Vagina (tissue), 2 donors: ENCODE measurements at regions not wholly inside any gene's neighbourhood (a gene's known extent, or its start where the extent isn't known, plus 50 kb on each side); places are given as distances from the start of the nearest gene placed in this dataset.

ENCODE experiments used
- DNase-seq, 2 donors: peaks; one replicate each; pipeline ENCODE4 v3.0.0-alpha.2; 2017; ENCODE audit errors: extremely low spot score in 2 of 2
- H3K27ac ChIP-seq: fragments of 200-600 bp; sonication (generic); one replicate; pipeline ENCODE4 v1.5.1; 2019
- H3K27me3 ChIP-seq: fragments of 200-600 bp; sonication (generic); one replicate; pipeline ENCODE4 v1.5.1; 2019
- H3K36me3 ChIP-seq, 2 donors: fragments of 200-600 bp; sonication (generic); one replicate each; pipeline ENCODE4 v1.5.1; 2017 to 2019
- H3K4me1 ChIP-seq: fragments of 200-600 bp; sonication (generic); one replicate; pipeline ENCODE4 v1.5.1; 2019
- H3K4me3 ChIP-seq, 2 donors: fragments of 200-600 bp; sonication (generic); 1 replicate in 1 of 2; 2 replicates in 1 of 2; pipeline ENCODE4 v1.5.1; 2016 to 2019
- H3K9me3 ChIP-seq: fragments of 200-600 bp; sonication (generic); one replicate; pipeline ENCODE4 v1.5.1; 2019
- POLR2A ChIP-seq, 2 donors: fragments of 450-650 bp; IDR thresholded peaks; one replicate each; pipeline ENCODE4 v1.6.1; 2017; ENCODE audit warnings: antibody characterized with exemption in 2 of 2, mild to moderate bottlenecking in 2 of 2, moderate library complexity in 2 of 2
- POLR2AphosphoS5 ChIP-seq, 2 donors: sonication (generic); formaldehyde crosslinking; IDR thresholded peaks; one replicate each; pipeline ENCODE4 v1.9.0; 2017; ENCODE audit warnings: antibody characterized with exemption in 2 of 2, mild to moderate bottlenecking in 2 of 2, low read depth in 1 of 2; ENCODE audit not compliant: insufficient read depth in 1 of 2
- intact Hi-C: fragments of 100-400 bp; cut with DNase I; formaldehyde crosslinking; loops from one replicate; pipeline ENCODE4 v1.15.1; 2023
- TF ChIP-seq, protein P1 (sequence below), 3 experiments: fragments of 450-650 bp in 2 of 3; fragments of 200-600 bp in 1 of 3; sonication (generic) in 1 of 3; IDR thresholded peaks; one replicate each; pipeline ENCODE4 v1.5.1; 2017 to 2019; ENCODE audit warnings: antibody characterized with exemption in 3 of 3, mild to moderate bottlenecking in 2 of 3, moderate library complexity in 2 of 3

GRCh38 chr11:37378958-37379357, 780.9 kb upstream of the RAG2 start:
- Histone ChIP-seq H3K9me3 (no peaks in the 10 kb centered on the region), H3K4me3 (no peak overlapping the region), H3K27ac (no peak overlapping the region), H3K27me3 (no peaks in the 10 kb centered on the region), H3K4me1 (no peaks in the 10 kb centered on the region), H3K36me3 (no peaks in the 10 kb centered on the region)
- DNase-seq: no peak
- TF ChIP-seq, protein P1, sequence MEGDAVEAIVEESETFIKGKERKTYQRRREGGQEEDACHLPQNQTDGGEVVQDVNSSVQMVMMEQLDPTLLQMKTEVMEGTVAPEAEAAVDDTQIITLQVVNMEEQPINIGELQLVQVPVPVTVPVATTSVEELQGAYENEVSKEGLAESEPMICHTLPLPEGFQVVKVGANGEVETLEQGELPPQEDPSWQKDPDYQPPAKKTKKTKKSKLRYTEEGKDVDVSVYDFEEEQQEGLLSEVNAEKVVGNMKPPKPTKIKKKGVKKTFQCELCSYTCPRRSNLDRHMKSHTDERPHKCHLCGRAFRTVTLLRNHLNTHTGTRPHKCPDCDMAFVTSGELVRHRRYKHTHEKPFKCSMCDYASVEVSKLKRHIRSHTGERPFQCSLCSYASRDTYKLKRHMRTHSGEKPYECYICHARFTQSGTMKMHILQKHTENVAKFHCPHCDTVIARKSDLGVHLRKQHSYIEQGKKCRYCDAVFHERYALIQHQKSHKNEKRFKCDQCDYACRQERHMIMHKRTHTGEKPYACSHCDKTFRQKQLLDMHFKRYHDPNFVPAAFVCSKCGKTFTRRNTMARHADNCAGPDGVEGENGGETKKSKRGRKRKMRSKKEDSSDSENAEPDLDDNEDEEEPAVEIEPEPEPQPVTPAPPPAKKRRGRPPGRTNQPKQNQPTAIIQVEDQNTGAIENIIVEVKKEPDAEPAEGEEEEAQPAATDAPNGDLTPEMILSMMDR (IDR thresholded peaks at IDR 0.05): no peak
- TF ChIP-seq POLR2A (IDR thresholded peaks at IDR 0.05): no peak
- no peak for TF ChIP-seq POLR2AphosphoS5 (IDR thresholded peaks at IDR 0.05; ENCODE audit: insufficient read depth in 1 of 2, low read depth in 1 of 2)
- intact Hi-C loops: no loop called here

- H3K36me3 ChIP-seq: no peaks in the 10 kb centered on the region
- H3K27ac ChIP-seq: no peak overlapping the region
- intact Hi-C loops: no loop called here
- DNase-seq: no peak
- H3K4me3 ChIP-seq: no peak overlapping the region
- TF ChIP-seq POLR2A (IDR thresholded peaks at IDR 0.05) (no peak), POLR2AphosphoS5 (IDR thresholded peaks at IDR 0.05; ENCODE audit: insufficient read depth in 1 of 2, low read depth in 1 of 2) (no peak)
- TF ChIP-seq, protein P1 (IDR thresholded peaks at IDR 0.05): no peak
- no peaks in the 10 kb centered on the region for H3K27me3 ChIP-seq
- H3K4me1 ChIP-seq: no peaks in the 10 kb centered on the region
- no peaks in the 10 kb centered on the region for H3K9me3 ChIP-seq
Observed at GRCh38 chr11:37372667-37373066, 774.6 kb upstream of the RAG2 start.

DNA sequence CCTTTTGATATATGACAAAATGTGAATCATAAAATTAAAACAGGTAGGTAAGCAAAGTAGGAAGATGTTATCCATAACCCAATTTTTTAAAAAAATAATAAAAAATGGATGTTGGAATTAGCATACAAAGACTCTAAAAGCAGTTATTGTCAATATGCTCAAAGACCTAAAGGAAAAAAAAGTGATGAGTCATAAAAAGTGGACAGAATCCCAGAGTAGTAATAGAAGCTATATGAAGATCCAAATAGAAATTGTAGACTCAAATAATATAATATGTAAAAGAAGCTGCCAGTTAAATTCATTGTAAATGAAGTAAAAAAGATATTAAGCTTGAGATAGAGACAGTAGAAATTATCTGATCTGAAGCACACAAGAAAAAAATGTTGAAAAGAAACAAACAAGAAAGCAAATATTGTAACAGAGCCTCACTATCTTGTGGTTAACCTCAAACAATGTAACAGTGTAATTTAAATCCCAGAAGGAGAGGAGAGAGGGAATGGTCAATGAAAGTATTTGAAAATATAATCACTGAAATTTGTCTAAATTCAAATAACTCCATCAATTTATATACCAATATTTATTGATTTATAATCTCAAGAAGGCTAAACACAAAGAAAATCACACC, 773.4 kb upstream of the RAG2 start:
- Histone ChIP-seq H3K4me1 (no peaks in the 10 kb centered on the region), H3K36me3 (no peaks in the 10 kb centered on the region), H3K9me3 (no peaks in the 10 kb centered on the region), H3K4me3 (no peak overlapping the region), H3K27ac (no peak overlapping the region), H3K27me3 (no peaks in the 10 kb centered on the region)
- TF ChIP-seq POLR2AphosphoS5 (IDR thresholded peaks at IDR 0.05; ENCODE audit: insufficient read depth in 1 of 2, low read depth in 1 of 2) (no peak), POLR2A (IDR thresholded peaks at IDR 0.05) (no peak)
- TF ChIP-seq, protein P1 (IDR thresholded peaks at IDR 0.05): no peak
- no peak for DNase-seq
- intact Hi-C loops: no loop called here

- Histone ChIP-seq H3K36me3 (no peaks in the 10 kb centered on the region), H3K9me3 (no peaks in the 10 kb centered on the region), H3K4me3 (no peak overlapping the region), H3K4me1 (no peaks in the 10 kb centered on the region), H3K27me3 (no peaks in the 10 kb centered on the region), H3K27ac (no peak overlapping the region)
- DNase-seq: no peak
- intact Hi-C loops: no loop called here
- TF ChIP-seq, protein P1 (IDR thresholded peaks at IDR 0.05): no peak
- TF ChIP-seq POLR2AphosphoS5 (IDR thresholded peaks at IDR 0.05; ENCODE audit: insufficient read depth in 1 of 2, low read depth in 1 of 2) (no peak), POLR2A (IDR thresholded peaks at IDR 0.05) (no peak)
Observed at GRCh38 chr11:37370817-37371216, 772.8 kb upstream of the RAG2 start.

GRCh38 chr11:37364246-37364839, 766.3 kb upstream of the RAG2 start:
- no peak for DNase-seq
- intact Hi-C loops: no loop called here
- Histone ChIP-seq H3K4me1 (no peaks in the 10 kb centered on the region), H3K27ac (no peak overlapping the region), H3K36me3 (no peaks in the 10 kb centered on the region), H3K4me3 (no peak overlapping the region), H3K9me3 (no peaks in the 10 kb centered on the region), H3K27me3 (no peaks in the 10 kb centered on the region)
- no peak for TF ChIP-seq POLR2A (IDR thresholded peaks at IDR 0.05)
- no peak for TF ChIP-seq POLR2AphosphoS5 (IDR thresholded peaks at IDR 0.05; ENCODE audit: insufficient read depth in 1 of 2, low read depth in 1 of 2)
- TF ChIP-seq, protein P1 (IDR thresholded peaks at IDR 0.05): no peak
